H4 (cell line): ENCODE measurements at regions not wholly inside any gene's neighbourhood (a gene's known extent, or its start where the extent isn't known, plus 50 kb on each side); places are given as distances from the start of the nearest gene placed in this dataset.

Experiments
- DNase-seq: peaks from one replicate; pipeline ENCODE4 v3.0.0-alpha.2; 2015; ENCODE audit warnings: low spot score

DNA sequence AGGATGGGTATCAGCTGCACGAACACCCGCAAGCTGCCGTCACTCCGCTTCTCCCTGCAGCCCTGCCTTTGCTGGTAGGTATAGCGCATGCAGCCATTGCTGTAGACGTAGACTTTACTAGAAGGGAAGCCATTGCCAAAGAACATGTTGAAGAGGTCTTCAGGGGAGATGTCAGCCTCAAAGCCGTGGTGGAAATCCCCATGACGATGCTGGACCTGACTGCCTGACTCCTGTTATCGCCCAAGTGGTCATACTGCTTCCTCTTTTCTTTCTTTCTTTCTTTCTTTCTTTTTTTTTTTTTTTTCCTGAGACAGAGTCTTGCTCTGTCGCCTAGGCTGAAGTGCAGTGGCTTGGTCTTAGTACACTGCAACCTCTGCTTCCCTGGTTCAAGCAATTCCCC lies 68.7 kb upstream of the SPRED2 start:
- DNase-seq, result no peak

DNA sequence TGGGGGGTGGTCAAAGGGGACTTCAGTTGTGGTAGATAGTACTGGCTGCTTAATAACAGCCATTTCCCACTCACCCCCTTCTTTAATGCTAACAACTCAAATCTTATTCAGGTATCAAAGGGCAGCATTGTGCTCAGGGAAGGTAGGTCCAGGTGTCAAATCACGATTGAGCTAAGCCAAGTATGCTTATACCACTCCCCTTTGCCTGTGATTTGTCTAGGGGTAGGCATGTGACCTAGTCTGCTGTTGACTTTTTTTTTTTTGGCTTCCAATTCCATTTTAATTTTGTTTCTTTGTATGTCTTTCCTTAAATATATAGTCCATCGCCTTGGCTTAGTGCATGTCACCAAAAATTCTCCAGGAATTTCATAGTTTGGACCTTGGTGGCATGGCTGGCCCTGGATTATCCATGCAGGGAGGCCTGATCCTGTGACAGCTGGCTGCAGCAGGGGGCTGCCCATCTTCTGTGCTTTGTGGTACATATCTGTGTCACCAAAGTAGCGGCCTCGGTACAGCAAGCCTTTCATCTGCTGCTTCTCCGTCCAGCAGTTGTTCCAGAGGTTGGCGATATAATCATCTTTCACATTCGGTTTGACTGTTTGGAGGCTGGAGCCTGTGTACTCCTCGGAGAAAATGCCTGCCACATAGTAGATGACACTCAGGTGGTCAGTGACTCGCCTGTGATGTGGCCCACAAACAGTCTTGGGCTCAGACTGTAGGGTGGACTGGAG lies 68.1 kb upstream of the SPRED2 start:
- no peak for DNase-seq

DNA sequence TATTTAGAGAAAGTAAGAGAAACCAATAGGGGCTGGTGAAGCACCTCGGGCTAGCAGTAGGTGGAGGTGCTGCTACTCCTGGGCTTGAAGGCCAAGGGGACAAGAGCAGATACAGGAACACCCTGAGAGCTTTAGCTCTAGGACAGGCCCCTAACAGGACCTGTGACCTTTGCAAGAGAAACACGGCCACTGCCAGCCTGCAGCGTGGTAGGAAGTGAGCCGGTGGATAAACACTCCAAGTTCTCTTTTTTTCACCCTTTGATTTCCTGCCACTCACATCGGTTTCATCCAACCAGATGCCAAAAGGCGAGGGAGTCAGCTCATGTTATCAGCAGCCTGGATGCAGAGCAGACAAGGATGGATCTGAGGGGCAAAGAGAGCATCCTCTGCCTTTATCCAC lies 66.8 kb upstream of the SPRED2 start:
- DNase-seq, result no peak

DNA sequence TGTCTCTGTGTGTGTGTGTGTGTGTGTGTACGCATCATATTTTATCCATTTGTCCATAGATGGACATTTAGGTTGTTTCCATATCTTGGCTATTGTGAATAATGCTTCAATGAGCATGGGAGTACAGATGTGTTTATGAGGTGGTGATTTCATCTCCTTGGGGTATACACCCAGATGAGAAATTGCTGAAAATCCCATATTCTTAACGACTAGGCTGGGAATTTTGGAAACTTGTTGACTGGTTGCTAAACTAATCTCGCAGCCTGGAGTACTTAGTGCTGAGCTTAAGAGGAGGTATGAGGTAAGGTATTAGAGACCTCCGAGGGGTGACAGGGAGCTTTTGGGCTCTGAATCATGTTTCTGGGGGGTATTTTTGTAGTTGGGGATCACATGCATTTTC lies 66.0 kb upstream of the SPRED2 start:
- DNase-seq, result no peak

DNA sequence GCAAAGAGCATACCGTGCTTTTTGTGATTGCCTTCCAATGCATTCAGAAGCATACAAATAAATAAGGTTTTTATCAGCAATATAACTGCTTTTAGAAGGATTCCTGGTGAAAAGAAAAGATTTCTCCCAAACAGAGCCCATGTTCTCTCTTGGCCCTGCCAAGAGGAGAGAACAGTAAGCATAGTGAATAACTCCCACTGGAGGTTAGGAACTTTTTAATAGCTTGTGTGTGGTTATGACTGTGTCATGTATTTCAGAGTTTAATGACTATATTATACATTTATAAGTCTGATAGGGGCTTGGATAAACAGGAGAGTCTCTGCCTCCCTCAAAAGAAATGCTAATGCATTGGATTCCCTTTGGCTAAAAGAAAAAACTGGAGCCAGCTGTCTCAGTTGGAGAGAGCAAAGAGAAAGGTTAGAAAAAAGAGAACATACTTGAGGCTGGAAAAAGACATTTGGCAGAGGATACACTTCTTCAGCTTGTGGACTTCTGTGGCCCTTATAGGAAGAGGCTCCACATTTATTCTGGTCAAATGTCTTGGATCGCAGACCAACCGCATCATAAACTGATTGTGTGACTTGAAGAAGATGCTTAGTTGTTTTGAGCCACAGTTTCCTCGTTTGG lies 63.0 kb upstream of the SPRED2 start:
- no peak for DNase-seq

DNA sequence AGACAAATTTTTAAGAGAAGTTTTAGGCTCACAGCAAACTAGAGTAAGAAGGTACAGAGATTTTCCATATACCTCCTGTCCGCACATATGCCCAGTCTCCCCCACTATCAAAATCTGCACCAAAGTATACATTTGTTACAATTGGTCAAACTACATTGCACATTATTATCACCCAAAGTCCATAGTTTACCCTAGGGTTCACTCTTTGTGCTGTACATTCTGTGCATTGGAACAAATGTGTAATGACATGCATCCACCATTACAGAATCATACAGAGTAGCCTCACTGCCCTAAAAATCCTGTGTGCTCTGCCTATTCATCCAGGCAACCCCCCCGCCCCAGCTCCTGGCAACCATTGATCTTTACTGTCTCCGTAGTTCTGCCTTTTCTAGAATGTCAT lies 61.7 kb upstream of the SPRED2 start:
- DNase-seq, result no peak

DNA sequence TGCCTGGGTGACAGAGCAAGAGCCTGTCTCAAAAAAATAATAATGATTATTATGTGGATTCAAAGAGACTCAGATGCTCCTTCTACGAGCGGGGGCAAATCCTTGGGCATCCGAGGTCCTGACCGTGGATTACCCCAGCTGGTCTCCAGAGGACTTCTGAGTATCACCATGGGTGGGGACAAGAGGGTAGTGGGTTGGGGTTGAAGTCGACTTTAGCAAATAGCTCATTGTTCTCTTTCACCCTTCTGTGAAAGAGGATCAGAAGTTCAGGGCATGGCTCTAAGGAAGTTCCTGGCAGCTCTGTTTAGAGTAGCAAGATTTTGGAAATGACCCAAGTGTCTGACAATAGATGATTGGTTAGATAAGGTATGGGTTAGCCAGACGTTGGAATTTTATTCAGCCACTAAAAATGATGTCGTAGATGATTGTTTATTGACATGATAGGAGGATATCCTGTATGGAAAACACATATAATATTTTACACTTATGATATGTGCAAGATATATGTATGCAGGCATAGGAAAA lies 59.0 kb upstream of the SPRED2 start:
- peak; percentile 45 for DNase-seq

DNA sequence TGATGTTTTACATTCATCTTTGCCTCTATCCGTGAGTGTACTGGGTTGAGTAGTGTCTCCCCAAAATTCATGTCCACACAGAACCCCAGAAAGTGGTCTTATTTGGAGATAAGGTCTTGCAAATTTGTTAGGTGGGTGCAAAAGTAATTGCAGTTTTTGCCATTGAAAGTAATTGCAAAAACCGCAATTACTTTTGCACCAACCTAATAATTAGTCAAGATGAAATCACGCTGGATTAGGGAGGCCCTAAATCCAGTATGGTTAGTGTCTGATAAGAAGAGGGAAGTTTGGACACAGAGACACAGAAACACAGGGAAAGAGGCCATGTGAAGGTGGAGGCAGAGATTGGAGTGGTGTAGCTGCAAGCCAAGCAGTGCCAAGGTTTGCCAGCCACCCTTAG lies 57.8 kb upstream of the SPRED2 start:
- DNase-seq, result no peak

DNA sequence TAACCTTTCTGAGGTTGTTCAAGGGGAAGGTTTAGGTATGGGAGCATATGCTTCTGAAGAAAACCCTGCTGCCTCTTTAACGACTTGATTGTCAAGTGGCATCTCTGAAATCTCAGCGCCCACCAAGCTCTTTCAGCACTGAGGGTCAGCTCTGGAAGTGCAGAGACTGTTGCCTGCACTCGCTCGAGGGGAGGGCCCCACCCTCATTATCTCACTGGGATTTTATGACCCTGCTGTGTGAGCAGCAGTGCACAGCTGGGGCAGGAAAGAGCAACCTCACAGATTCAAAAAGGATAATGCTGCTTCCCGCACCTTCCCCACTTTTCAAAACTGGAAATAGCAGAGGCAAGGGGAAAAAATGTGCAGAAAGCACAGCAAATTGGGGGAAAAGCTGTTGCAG lies 56.9 kb upstream of the SPRED2 start:
- no peak for DNase-seq

DNA sequence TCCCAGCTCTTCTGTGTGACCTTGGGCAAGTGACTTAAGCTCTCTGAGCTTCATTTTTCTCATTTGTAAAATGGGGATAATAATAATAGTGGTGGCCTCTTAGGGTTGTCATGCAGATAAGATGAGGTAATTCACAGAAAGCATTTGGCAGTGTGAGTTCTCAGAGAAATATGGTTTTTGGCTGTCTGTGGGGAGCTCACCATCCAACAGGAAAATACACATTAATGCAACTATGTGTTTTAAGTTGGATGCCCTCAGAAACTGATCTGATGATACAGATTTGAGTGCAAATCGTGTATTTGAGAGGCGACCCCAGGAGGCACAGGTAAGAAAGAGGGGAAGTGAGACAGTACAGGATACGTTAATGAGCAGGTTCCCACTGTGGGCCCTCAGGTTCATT lies 56.1 kb upstream of the SPRED2 start:
- no peak for DNase-seq

DNA sequence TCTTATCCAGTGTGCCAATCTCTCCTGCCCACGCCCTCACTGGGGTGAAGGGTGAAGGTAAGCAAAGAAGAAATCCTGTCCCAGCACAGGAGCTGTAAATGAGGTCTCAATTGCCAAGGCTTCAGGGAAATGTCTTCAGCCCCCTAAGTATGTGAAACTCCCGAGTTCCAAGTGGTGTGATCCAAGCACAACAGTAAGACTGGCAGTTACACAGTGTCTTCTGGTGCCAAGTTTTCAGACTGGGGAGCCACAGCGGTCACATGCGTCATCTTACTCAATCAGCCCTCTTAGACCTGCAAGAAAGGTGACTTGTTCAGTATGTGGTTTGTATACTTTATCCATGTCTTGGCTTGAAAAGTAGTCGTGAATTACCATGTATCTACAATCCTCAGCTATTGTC lies 55.0 kb upstream of the SPRED2 start:
- DNase-seq, result no peak

DNA sequence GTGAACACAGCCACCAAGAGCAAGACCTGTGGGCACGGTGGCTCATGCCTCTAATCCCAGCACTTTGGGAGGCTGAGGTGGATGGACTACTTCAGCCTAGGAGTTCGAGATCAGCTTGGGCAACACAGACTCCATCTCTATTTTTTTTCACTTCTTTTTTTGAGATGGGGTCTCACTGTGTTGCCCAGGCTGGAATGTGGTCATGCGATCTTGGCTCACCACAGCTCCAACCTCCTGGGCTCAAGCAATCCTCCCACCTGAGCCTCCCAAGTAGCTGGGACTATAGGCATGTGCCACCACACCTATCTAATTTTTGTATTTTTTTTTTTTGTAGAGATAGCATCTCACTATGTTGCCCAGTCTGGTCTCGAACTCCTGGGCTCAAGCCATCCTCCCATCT lies 54.4 kb upstream of the SPRED2 start:
- DNase-seq, result no peak

DNA sequence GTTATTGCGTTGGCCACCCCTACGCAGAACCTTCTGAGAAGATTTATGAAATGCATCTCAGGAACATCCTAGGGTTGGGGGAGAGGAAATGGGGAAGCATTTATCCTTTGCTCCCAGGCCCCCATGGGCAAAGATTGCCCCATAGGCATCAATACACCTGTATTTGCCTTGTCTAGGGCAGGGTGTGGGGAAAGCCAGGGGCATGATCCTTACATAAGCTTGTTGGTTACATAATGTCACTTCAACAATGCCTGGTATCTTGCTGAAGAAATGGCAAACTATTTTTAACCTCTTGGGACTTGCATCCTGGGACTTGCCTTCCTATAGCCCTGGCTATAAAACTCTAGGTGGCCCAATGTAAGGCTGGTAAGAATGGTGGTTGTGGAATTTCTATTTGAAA lies 53.9 kb upstream of the SPRED2 start:
- no peak for DNase-seq

DNA sequence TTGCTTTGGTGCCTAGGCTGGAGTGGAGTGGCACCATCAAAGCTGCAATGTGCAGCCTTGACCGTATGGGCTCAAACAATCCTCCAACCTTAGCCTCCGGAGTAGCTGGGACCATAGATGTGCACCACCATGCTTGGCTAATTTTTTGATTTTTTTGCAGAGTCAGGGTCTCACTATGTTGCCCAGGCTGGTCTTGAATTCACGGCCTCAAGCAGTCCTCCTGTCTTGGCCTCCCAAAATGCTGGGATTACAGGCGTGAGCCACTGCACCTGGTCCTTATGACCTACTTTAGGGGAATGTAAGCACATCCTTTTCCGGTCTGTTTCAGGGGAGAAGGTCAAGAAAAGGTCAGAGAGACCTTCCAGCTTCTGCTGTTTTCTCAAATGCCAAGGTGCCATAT lies 53.4 kb upstream of the SPRED2 start:
- DNase-seq, result no peak

DNA sequence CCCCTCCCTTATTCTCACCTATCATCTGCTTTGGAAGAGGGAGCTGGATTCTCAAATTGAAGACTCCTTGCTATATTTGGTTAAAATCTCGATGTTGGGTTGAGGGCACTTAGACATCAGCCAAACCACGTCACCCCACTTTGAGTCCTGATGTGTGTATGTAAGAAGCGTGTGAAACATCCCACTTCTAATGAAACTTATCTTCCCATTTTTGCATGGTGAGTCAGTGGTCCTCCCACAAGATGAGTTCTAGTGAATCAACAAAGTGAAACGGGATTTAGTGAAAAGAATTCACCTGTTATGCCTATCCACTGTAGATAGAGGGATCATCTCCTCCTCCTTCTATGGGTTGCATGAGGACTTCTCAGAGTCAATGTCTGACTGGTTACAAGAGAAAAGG lies 51.4 kb upstream of the SPRED2 start:
- no peak for DNase-seq

DNA sequence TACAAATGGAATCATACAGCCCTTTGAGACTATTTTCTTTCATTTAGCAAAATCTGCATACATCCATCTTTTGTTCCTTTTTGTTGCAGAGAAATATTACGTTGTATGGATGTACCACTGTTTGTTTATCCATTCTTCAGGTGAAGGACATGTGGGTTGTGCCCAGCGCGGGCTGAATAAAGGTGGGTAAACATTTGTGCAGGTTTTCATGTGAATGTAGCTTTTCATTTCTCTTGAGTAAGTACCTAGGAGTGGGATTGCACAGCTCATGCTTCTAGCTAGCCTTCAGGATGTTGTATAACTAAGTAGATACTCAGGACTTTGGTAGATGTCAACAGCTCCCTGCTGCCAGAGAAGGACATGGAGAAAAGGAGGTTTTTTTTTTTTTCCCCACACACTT lies 50.6 kb upstream of the SPRED2 start:
- no peak for DNase-seq
